SKM-1 (cell line): ENCODE measurements at regions not wholly inside any gene's neighbourhood (a gene's known extent, or its start where the extent isn't known, plus 50 kb on each side); places are given as distances from the start of the nearest gene placed in this dataset.
"Not testable (repeated sequence)": the region's sequence is repeated elsewhere in the genome, so short reads cannot be mapped to it uniquely, and the experiment has no call there.

ENCODE experiments used
- DNase-seq: peaks from one replicate; lab custom pipeline; 2025; ENCODE audit not compliant: unreplicated experiment; lab: John Stamatoyannopoulos, UW

- no peak for DNase-seq
Observed at GRCh38 chr12:24379433-24379832, 430.0 kb upstream of the SOX5 start.

- no peak for DNase-seq
Observed at GRCh38 chr12:24378548-24379407, 429.3 kb upstream of the SOX5 start.

GRCh38 chr12:24374452-24374851 is 425.0 kb upstream of the SOX5 start:
- no peak for DNase-seq

- DNase-seq = no peak
Observed at GRCh38 chr12:24373004-24373403, 423.5 kb upstream of the SOX5 start.

DNA sequence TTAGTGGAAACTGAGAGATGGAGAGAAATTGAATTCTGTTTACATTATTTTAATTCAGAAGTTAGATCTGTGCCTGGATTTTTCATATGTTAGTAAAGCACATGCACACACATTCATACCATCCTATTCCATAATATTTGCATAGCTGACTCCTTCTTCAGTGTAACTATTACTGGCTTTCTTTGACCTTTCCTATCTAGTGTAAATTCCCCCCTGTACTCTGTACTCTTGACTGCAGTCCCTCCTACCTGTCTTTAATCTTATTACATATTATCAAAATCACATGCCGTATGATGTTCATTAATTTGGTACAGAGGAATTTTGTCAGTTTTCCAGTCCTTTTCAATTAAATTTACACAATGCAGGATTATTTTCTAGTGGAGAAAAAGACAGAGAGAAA is 417.0 kb upstream of the SOX5 start:
- DNase-seq = no peak

- no peak for DNase-seq
Observed at GRCh38 chr12:24364921-24365320, 415.5 kb upstream of the SOX5 start.

GRCh38 chr12:24363177-24363754 is 413.8 kb upstream of the SOX5 start:
- DNase-seq = no peak

- no peak for DNase-seq
Observed at GRCh38 chr12:24361877-24362580, 412.6 kb upstream of the SOX5 start.

GRCh38 chr12:24360907-24361306 is 411.4 kb upstream of the SOX5 start:
- DNase-seq = no peak

DNA sequence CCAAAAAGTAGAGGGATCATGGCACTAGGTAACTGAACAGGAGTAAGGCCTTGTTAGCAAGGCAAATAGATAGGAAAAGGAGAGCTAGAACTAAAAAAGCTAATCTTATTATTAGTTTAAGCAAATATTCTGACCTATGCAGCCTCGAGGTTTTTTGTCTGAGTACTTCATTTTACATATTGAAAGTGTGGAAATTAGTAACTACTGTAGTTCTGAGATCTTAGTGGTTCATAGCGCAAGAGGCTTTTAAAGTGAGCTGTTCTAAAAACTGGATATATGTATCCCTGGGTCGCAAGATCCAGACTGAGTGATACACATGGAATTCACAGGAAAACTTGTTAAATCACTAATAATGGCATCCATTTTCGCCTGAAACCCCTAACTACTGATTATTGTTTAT is 411.0 kb upstream of the SOX5 start:
- no peak for DNase-seq

- DNase-seq = no peak
Observed at GRCh38 chr12:24360057-24360456, 410.6 kb upstream of the SOX5 start.

GRCh38 chr12:24359418-24359817 is 409.9 kb upstream of the SOX5 start:
- no peak for DNase-seq

- no peak for DNase-seq
Observed at GRCh38 chr12:24356240-24356804, 406.9 kb upstream of the SOX5 start.

GRCh38 chr12:24352363-24352762 is 402.9 kb upstream of the SOX5 start:
- no peak for DNase-seq

DNA sequence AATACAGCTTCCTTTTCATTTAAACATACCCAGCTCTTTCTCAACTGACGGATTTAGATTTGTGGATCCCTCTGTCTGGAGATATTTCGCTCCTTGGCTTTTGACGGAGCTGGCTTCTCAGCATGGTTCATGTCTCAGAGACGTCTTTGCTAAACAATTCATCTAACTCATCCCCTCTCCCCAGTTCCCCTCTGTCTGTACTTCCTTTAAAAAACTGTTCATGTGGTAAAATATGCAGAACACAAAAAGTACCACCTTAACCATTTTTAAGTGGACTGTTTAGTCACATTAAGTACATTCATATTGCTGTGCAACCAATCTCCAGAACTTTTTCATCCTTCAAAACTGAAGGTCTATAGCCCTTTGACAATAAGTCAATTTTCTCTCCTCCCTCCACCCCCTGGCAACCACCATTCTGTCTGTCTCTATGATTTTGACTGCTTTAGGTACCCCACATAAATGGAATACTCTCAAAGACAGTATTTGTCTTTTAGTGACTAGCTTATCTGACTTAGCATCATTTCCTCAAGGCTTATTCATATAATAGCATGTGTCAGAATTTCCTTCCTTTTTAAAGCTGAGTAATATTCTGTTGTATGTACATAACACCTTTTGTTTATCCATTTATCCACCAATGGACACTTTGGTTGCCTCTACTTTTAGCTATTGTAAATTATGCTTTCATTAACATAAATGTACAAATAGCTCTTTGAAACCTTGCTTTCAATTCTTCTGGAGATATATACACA is 399.8 kb upstream of the SOX5 start:
- no peak for DNase-seq

DNA sequence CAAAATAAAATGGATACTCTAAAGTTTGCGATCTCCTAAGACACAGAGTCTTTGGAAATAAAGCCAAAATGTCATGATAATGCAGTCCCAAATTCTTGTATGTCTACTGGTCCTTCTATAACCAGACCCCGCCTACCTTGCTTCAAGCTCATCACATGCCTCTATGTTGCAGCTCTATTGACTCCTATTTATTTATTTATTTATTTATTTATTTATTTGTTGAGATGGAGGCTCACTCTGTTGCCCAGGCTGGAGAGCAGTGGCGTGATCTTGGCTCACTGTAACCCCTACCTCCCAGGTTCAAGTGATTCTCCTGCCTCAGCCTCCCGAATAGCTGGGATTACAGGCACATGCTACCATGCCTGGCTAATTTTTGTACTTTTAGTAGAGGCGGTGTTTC is 398.7 kb upstream of the SOX5 start:
- DNase-seq = not testable (repeated sequence)

DNA sequence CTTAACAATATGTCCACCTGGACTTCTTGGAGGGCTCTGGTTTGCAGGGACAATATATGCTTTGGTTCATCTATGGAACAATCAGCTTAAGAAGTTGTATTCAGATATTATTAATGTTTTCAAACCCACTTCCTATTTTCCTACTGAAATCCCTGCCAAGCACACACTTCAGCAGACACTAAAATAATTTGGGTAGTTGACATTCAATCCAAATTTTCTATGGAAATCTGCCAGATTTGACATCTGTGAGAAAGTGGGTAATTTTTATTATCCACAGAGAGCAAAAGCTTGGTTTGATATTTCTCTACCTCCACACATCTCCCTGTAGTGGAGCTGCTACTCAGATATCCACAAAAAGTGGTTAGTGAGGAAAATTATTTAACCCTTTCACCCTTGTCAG is 378.8 kb upstream of the SOX5 start:
- DNase-seq = no peak

DNA sequence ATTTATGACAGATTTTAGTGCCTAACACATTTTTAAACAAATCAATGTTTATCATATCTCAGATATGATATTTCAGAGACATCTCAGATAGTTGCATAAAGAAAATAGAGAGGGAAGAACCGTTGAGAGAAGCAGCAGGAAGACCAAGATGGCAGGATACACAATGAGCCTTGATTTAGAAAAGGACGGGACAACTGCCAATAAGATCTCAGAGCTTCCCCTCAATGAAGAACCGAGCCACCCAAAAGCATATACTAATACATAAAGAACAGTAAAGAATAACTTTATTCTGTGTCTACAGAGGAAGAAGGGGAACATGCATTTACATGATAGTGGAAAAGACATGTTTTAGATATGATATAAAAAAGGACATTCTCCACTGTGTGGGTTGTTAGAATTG is 375.9 kb upstream of the SOX5 start:
- no peak for DNase-seq

DNA sequence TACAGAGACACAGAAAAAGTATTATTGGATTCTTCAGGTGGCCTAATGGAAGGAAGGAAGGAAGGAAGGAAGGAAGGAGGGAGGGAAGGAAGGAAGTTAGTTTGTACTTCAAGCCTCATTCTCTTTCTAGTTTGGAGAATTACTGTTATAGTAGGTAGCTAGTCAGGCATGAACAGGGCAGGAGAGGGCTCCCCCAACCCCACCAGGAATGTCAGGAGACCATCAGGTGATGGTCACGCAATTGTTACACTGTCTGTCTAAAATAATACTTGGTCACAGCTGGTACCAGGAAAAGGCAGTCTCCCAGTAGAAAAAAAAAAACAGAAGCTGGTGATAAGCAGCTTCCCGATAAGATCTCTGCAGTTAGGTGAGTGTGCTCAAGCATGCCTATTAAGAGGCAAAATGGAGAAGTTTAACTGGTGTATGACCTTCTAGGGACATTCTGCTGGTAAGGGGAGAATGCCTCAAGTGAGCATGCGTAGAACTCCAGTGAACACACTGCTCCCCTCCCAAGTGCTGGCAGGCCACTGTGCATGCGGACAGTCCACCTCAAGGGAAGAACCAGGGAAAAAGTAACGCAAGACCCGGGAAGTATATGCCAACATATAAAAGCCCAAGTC is 358.4 kb upstream of the SOX5 start:
- DNase-seq = no peak

DNA sequence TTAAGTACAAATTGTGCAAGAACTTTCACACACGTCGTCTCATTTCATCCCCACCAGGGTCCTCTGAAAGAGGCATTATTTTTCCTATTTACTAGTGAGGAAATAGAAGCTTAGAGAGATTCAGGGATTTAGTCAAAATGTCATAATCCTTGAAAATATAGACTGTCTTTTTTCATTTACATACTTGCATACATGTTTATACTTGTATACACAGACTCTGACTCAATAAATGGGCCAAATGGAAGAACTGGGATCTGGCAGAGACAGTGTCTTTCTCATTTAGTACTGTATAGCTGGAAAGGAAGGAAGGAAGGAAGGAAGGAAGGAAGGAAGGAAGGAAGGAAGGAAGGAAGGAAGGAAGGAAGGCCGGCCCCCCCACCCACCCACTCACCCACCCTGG is 357.7 kb upstream of the SOX5 start:
- DNase-seq = no peak

GRCh38 chr12:24306001-24306400 is 356.5 kb upstream of the SOX5 start:
- no peak for DNase-seq
